Neural progenitor cell (in vitro differentiated cells): ENCODE measurements at regions not wholly inside any gene's neighbourhood (a gene's known extent, or its start where the extent isn't known, plus 50 kb on each side); places are given as distances from the start of the nearest gene placed in this dataset.

ENCODE experiments used
- DNase-seq: peaks from one replicate; pipeline ENCODE4 v3.0.0-alpha.2; 2016; ENCODE audit warnings: low spot score
- H2AFZ ChIP-seq: fragments of 200-600 bp; sonication (generic); replicated peaks from 2 replicates; pipeline ENCODE4 v1.6.1; 2016; ENCODE audit warnings: antibody characterized with exemption
- H3F3A ChIP-seq: fragments of 200-600 bp; sonication (generic); 2 replicates; pipeline ENCODE4 v1.6.1; 2016; ENCODE audit warnings: antibody characterized with exemption, low read depth
- H3K27ac ChIP-seq: fragments of 200-600 bp; sonication (generic); 2 replicates; pipeline ENCODE4 v1.5.1; 2016; ENCODE audit warnings: mild to moderate bottlenecking
- H3K27me3 ChIP-seq: fragments of 200-600 bp; sonication (generic); 2 replicates; pipeline ENCODE4 v1.6.1; 2016; ENCODE audit warnings: mild to moderate bottlenecking, moderate library complexity
- H3K36me3 ChIP-seq: fragments of 200-600 bp; sonication (generic); 2 replicates; pipeline ENCODE4 v1.5.1; 2016
- H3K4me1 ChIP-seq: fragments of 200-600 bp; sonication (generic); 2 replicates; pipeline ENCODE4 v1.6.1; 2016; ENCODE audit warnings: mixed run types
- H3K4me2 ChIP-seq: fragments of 200-600 bp; sonication (generic); 2 replicates; pipeline ENCODE4 v1.6.1; 2016
- H3K4me3 ChIP-seq: fragments of 200-600 bp; sonication (generic); 2 replicates; pipeline ENCODE4 v1.5.1; 2016
- H3K79me2 ChIP-seq: fragments of 200-600 bp; sonication (generic); 2 replicates; pipeline ENCODE4 v1.6.1; 2016; ENCODE audit warnings: low read depth
- H3K9ac ChIP-seq: fragments of 200-600 bp; sonication (generic); 2 replicates; pipeline ENCODE4 v1.6.1; 2016
- H3K9me3 ChIP-seq: fragments of 200-600 bp; sonication (generic); 2 replicates; pipeline ENCODE4 v1.5.1; 2016; ENCODE audit warnings: low read depth
- H4K20me1 ChIP-seq: fragments of 200-600 bp; sonication (generic); 2 replicates; pipeline ENCODE4 v1.6.1; 2016; ENCODE audit warnings: low read depth
- H3K27ac Mint-ChIP-seq: 3 replicates; pipeline ENCODE4 v1.8.0; 2021; ENCODE audit warnings: mixed read lengths
- H3K27me3 Mint-ChIP-seq: 2 replicates; pipeline ENCODE4 v1.8.0; 2022; ENCODE audit warnings: low read depth, mild to moderate bottlenecking, inconsistent platforms, moderate library complexity, mixed read lengths; ENCODE audit not compliant: insufficient read depth
- H3K36me3 Mint-ChIP-seq: 3 replicates; pipeline ENCODE4 v1.8.0; 2021; ENCODE audit warnings: mixed read lengths
- H3K4me1 Mint-ChIP-seq: 3 replicates; pipeline ENCODE4 v1.8.0; 2021; ENCODE audit warnings: mixed read lengths
- H3K4me3 Mint-ChIP-seq: 3 replicates; pipeline ENCODE4 v1.8.0; 2021; ENCODE audit warnings: mild to moderate bottlenecking, moderate library complexity, mixed read lengths
- H3K9me3 Mint-ChIP-seq: 3 replicates; pipeline ENCODE4 v1.8.0; 2020; ENCODE audit warnings: mixed read lengths
- EZH2 ChIP-seq: fragments of 200-600 bp; sonication (generic); IDR thresholded peaks from 2 replicates; pipeline ENCODE4 v1.6.1; 2017; ENCODE audit warnings: antibody characterized with exemption, mild to moderate bottlenecking, moderate library complexity
- EZH2phosphoT487 ChIP-seq: fragments of 200-600 bp; sonication (generic); IDR thresholded peaks from 2 replicates; pipeline ENCODE4 v1.6.1; 2017; ENCODE audit warnings: antibody characterized with exemption
- TF ChIP-seq, protein P1 (sequence below): fragments of 200-600 bp; sonication (generic); IDR thresholded peaks from 2 replicates; pipeline ENCODE4 v1.5.1; 2017; ENCODE audit warnings: antibody characterized with exemption, mild to moderate bottlenecking

DNA sequence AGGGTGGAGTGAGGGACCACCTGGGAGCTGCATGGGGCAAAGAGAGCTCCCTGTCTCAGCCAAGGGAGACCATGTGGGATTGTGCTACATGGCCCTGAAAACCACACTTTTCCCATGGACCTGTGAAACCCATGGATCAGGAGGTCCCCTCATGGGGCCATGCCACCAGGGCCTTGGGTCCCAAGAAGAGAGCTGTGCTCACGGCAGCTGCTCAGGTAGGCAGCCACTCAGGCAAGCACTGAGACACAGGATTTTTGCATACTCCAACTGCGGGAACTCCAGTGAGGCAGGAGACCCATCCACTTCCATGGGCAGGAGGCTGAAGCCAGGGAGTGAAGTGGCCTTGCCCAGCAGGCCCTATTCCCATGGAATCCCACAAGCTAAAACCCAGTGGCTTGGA lies 190.0 kb downstream of the KCNA4 start:
- H2AFZ ChIP-seq = no peak overlapping the region
- no peaks in the 10 kb centered on the region for H3K79me2 ChIP-seq
- H3K27ac ChIP-seq = no peak overlapping the region
- no peak overlapping the region for H3K4me3 ChIP-seq
- no peaks in the 10 kb centered on the region for H3K27me3 ChIP-seq
- TF ChIP-seq EZH2 (no peak), EZH2phosphoT487 (no peak)
- TF ChIP-seq, protein P1, sequence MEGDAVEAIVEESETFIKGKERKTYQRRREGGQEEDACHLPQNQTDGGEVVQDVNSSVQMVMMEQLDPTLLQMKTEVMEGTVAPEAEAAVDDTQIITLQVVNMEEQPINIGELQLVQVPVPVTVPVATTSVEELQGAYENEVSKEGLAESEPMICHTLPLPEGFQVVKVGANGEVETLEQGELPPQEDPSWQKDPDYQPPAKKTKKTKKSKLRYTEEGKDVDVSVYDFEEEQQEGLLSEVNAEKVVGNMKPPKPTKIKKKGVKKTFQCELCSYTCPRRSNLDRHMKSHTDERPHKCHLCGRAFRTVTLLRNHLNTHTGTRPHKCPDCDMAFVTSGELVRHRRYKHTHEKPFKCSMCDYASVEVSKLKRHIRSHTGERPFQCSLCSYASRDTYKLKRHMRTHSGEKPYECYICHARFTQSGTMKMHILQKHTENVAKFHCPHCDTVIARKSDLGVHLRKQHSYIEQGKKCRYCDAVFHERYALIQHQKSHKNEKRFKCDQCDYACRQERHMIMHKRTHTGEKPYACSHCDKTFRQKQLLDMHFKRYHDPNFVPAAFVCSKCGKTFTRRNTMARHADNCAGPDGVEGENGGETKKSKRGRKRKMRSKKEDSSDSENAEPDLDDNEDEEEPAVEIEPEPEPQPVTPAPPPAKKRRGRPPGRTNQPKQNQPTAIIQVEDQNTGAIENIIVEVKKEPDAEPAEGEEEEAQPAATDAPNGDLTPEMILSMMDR = no peak
- DNase-seq = no peak
- H3F3A ChIP-seq = no peaks in the 10 kb centered on the region
- H4K20me1 ChIP-seq = no peaks in the 10 kb centered on the region
- Mint-ChIP-seq H3K9me3 (peaks cover 2% of the 10 kb centered on the region), H3K27me3 (peaks cover 3% of the 10 kb centered on the region), H3K4me3 (no peak overlapping the region), H3K36me3 (no peaks in the 10 kb centered on the region), H3K4me1 (no peaks in the 10 kb centered on the region), H3K27ac (no peak overlapping the region)
- H3K4me1 ChIP-seq = no peaks in the 10 kb centered on the region
- H3K9ac ChIP-seq = no peak overlapping the region
- no peak overlapping the region for H3K4me2 ChIP-seq
- no peaks in the 10 kb centered on the region for H3K36me3 ChIP-seq
- H3K9me3 ChIP-seq = no peaks in the 10 kb centered on the region

DNA sequence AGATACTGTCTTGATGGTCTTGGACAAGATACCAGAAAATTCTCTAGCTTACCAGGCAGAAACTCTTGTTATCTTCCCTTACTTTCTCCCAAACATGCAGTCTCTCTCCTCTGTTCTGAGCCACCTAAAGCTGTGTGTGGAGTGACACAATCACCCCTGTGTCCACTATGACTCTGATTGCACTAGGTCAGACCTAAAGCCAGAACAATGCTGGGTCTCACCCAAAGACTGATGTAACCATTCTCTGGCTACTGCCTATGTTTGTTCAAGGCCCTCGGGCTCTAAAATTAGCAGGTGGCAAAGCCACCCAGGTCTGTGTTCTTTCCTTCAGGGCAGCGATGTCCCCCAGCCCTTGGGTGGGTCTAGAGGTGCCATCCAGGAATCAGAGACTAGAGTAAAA lies 200.5 kb downstream of the KCNA4 start:
- H3K4me3 Mint-ChIP-seq = no peak overlapping the region
- Histone ChIP-seq H3K79me2 (no peaks in the 10 kb centered on the region), H3K36me3 (peaks cover 3% of the 10 kb centered on the region), H3K4me2 (no peak overlapping the region), H3F3A (no peaks in the 10 kb centered on the region), H3K9ac (no peak overlapping the region), H3K4me3 (no peak overlapping the region), H3K4me1 (no peaks in the 10 kb centered on the region), H2AFZ (no peak overlapping the region), H3K27me3 (no peaks in the 10 kb centered on the region), H3K9me3 (no peaks in the 10 kb centered on the region), H3K27ac (no peak overlapping the region), H4K20me1 (no peaks in the 10 kb centered on the region)
- no peaks in the 10 kb centered on the region for H3K27me3 Mint-ChIP-seq
- TF ChIP-seq EZH2 = no peak
- no peak for TF ChIP-seq EZH2phosphoT487
- TF ChIP-seq, protein P1 = no peak
- no peak overlapping the region for H3K27ac Mint-ChIP-seq
- no peak for DNase-seq
- H3K9me3 Mint-ChIP-seq = no peaks in the 10 kb centered on the region
- H3K4me1 Mint-ChIP-seq = no peaks in the 10 kb centered on the region
- H3K36me3 Mint-ChIP-seq = no peaks in the 10 kb centered on the region

GRCh38 chr11:29809121-29809520 lies 207.7 kb downstream of the KCNA4 start:
- H3K27ac ChIP-seq = no peak overlapping the region
- peaks cover 2% of the 10 kb centered on the region for H3K9me3 Mint-ChIP-seq
- H3K9me3 ChIP-seq = no peaks in the 10 kb centered on the region
- TF ChIP-seq EZH2phosphoT487 (no peak), EZH2 (no peak)
- TF ChIP-seq, protein P1 = no peak
- H3K27ac Mint-ChIP-seq = no peak overlapping the region
- H3K4me2 ChIP-seq = no peak overlapping the region
- no peaks in the 10 kb centered on the region for H3K36me3 Mint-ChIP-seq
- DNase-seq = no peak
- no peak overlapping the region for H3K4me3 ChIP-seq
- H2AFZ ChIP-seq = peak overlapping the region; percentile 9
- no peaks in the 10 kb centered on the region for H3K36me3 ChIP-seq
- H3K4me3 Mint-ChIP-seq = no peak overlapping the region
- no peaks in the 10 kb centered on the region for H4K20me1 ChIP-seq
- H3K27me3 Mint-ChIP-seq = no peaks in the 10 kb centered on the region
- no peaks in the 10 kb centered on the region for H3K4me1 ChIP-seq
- H3K4me1 Mint-ChIP-seq = peaks cover 2% of the 10 kb centered on the region
- no peak overlapping the region for H3K9ac ChIP-seq
- no peaks in the 10 kb centered on the region for H3F3A ChIP-seq
- no peaks in the 10 kb centered on the region for H3K79me2 ChIP-seq
- no peaks in the 10 kb centered on the region for H3K27me3 ChIP-seq

DNA sequence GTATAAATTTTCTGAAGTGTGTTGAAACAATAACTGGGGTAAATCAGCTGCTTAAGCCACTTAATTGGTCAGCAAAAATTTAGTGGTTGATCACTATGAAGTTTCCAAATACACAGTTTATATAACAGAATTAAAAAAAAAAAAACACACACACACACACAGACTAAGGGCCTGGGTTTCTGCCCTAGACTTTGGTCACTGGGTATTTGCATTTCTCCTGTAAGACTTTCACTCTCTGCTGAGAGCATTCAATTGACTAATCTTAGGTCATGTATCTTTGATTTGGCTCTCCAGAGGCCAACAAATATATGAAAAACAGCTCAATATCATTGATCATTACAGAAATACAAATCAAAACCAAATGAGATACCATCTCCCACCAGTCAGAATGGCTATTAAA lies 214.3 kb downstream of the KCNA4 start:
- Histone ChIP-seq H3K9me3 (no peaks in the 10 kb centered on the region), H3K27me3 (no peaks in the 10 kb centered on the region), H3K9ac (no peak overlapping the region), H3K27ac (no peak overlapping the region), H3K4me3 (no peak overlapping the region), H3K79me2 (no peaks in the 10 kb centered on the region), H3K4me2 (no peak overlapping the region), H3F3A (no peaks in the 10 kb centered on the region), H3K4me1 (peaks cover 15% of the 10 kb centered on the region), H4K20me1 (no peaks in the 10 kb centered on the region), H2AFZ (no peak overlapping the region), H3K36me3 (no peaks in the 10 kb centered on the region)
- DNase-seq = no peak
- Mint-ChIP-seq H3K27me3 (no peaks in the 10 kb centered on the region), H3K36me3 (no peaks in the 10 kb centered on the region), H3K4me3 (no peak overlapping the region), H3K4me1 (no peaks in the 10 kb centered on the region), H3K9me3 (no peaks in the 10 kb centered on the region), H3K27ac (no peak overlapping the region)
- TF ChIP-seq EZH2phosphoT487 (no peak), EZH2 (no peak)
- TF ChIP-seq, protein P1 = no peak
